ENCODE measurements at regions not wholly inside any gene's neighbourhood (a gene's known extent, or its start where the extent isn't known, plus 50 kb on each side); places are given as distances from the start of the nearest gene placed in this dataset.
"Not testable (repeated sequence)": the region's sequence is repeated elsewhere in the genome, so short reads cannot be mapped to it uniquely, and the experiment has no call there.

DNA sequence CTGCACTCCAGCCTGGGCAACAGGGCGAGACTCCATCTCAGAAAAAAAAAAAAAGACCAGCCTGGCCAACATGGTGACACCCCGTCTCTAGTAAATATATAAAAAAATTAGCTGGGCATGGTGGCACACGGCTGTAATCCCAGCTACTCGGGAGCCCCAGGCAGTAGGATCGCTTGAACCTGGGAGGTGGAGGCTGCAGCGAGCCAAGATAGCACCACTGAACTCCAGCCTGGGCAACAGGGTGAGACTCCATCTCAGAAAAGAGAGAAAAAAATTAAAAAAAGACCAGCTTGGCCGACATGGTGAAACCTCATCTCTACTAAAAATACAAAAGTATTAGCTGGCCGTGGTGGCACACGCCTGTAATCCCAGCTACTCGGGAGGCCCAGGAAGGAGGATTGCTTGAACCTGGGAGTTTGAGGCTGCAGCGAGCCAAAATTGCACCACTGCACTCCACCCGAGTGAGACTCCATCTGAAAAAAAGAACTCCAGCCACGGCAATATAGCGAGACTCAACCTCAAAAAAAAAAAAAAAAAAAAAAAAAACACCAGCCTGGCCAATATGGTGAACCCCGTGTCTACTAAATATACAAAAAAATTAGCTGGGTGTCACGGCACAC lies 346.1 kb upstream of the PLGLB2 start:
- no peaks in the 10 kb centered on the region for H3K27me3 ChIP-seq (ENCODE audit: insufficient read depth, low read length)
- H2AFZ ChIP-seq (ENCODE audit: low read length, unreplicated experiment), result no peak overlapping the region
- H3K79me2 ChIP-seq (ENCODE audit: control insufficient read depth, insufficient read depth, low read length, unreplicated experiment), result no peaks in the 10 kb centered on the region
- no peaks in the 10 kb centered on the region for H3K36me3 ChIP-seq (ENCODE audit: insufficient read depth, low read length)
- no peaks in the 10 kb centered on the region for H3K4me1 ChIP-seq (ENCODE audit: control insufficient read depth, insufficient read depth, low read length, unreplicated experiment)
- no peak overlapping the region for H3K27ac ChIP-seq (ENCODE audit: low read depth, low read length)
- no peak overlapping the region for H3K4me3 ChIP-seq (ENCODE audit: low read depth, low read length)

DNA sequence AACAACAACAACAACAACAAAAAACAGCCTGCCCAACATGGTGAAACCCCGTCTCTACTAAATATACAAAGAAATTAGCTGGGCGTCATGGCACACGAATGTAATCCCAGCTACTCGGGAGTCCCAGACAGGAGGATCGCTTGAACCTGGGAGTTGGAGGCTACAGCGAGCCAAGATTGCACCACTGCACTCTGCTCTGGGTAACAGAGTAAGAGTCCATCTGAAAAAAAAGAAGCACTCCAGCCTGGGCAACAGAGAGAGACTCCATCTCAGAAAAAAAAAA lies 344.1 kb upstream of the PLGLB2 start:
- Histone ChIP-seq H3K4me3 (ENCODE audit: low read depth, low read length) (no peak overlapping the region), H2AFZ (ENCODE audit: low read length, unreplicated experiment) (no peak overlapping the region), H3K79me2 (ENCODE audit: control insufficient read depth, insufficient read depth, low read length, unreplicated experiment) (no peaks in the 10 kb centered on the region), H3K27me3 (ENCODE audit: insufficient read depth, low read length) (no peaks in the 10 kb centered on the region), H3K27ac (ENCODE audit: low read depth, low read length) (no peak overlapping the region), H3K36me3 (ENCODE audit: insufficient read depth, low read length) (no peaks in the 10 kb centered on the region), H3K4me1 (ENCODE audit: control insufficient read depth, insufficient read depth, low read length, unreplicated experiment) (no peaks in the 10 kb centered on the region)

DNA sequence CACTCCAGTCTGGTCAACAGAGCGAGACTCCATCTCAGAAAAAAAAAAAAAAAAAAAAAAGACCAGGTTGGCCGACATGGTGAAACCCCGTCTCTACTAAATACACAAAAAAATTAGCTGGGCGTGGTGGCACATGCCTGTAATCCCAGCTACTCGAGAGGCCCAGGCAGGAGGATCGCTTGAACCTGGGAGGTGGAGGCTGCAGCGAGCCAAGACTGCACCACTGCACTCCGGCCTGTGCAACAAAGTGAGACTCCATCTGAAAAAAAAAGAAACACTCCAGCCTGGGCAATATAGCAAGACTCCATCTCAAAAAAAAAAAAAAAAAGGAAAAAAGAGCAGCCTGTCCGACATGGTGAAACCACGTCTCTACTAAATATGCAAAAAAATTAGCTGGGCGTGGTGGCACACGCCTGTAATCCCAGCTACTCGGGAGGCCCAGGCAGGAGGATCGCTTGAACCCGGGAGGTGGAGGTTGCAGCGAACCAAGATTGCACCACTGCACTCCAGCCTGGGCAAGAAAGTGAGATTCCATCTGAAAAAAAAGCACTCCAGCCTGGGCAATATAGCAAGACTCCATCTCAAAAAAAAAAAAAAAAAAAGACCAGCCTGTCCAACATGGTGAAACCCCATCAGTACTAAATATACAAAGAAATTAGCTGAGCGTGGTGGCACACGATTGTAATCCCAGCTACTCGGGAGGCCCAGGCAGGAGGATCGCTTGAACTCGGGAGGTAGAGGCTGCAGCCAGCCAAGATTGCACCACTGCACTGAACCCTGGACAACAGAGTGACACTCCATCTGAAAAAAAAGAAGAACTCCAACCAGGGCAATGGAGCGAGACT lies 343.3 kb upstream of the PLGLB2 start:
- H2AFZ ChIP-seq (ENCODE audit: low read length, unreplicated experiment); H3K27me3 ChIP-seq (ENCODE audit: insufficient read depth, low read length); H3K36me3 ChIP-seq (ENCODE audit: insufficient read depth, low read length); H3K79me2 ChIP-seq (ENCODE audit: control insufficient read depth, insufficient read depth, low read length, unreplicated experiment); H3K27ac ChIP-seq (ENCODE audit: low read depth, low read length); H3K4me3 ChIP-seq (ENCODE audit: low read depth, low read length); H3K4me1 ChIP-seq (ENCODE audit: control insufficient read depth, insufficient read depth, low read length, unreplicated experiment): not testable (repeated sequence)

DNA sequence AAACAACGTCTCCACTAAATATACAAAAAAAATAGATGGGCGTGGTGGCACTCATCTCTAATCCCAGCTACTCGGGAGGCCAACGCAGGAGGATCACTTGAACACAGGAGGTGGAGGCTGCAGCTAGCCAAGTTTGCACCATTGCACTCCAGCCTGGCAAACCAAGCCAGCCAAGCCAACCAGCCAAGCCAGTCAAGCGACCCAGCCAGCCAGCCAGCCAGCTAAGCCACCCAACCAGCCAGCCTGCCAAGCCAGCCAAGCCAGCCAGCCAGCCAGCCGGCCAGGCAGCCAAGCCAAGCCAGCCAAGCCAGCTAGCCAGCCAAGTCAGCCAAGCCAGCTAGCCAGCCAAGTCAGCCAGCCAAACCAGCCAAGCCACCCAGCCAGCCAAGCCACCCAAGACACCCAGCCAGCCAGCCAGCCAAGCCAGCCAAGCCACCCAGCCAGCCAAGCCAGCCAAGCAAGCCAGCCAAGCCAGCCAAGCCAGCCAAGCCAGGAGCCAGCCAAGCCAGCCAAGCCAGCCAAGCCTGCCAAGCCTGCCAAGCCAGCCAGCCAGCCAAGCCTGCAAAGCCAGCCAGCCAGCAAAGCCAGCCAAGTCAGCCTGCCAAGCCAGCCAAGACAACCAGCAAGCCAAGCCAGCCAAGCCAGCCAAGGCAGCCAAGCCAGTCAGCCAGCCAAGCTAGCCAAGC lies 342.2 kb upstream of the PLGLB2 start:
- H3K4me3 ChIP-seq (ENCODE audit: low read depth, low read length); H3K79me2 ChIP-seq (ENCODE audit: control insufficient read depth, insufficient read depth, low read length, unreplicated experiment); H3K4me1 ChIP-seq (ENCODE audit: control insufficient read depth, insufficient read depth, low read length, unreplicated experiment); H3K27ac ChIP-seq (ENCODE audit: low read depth, low read length); H2AFZ ChIP-seq (ENCODE audit: low read length, unreplicated experiment); H3K36me3 ChIP-seq (ENCODE audit: insufficient read depth, low read length); H3K27me3 ChIP-seq (ENCODE audit: insufficient read depth, low read length): not testable (repeated sequence)

DNA sequence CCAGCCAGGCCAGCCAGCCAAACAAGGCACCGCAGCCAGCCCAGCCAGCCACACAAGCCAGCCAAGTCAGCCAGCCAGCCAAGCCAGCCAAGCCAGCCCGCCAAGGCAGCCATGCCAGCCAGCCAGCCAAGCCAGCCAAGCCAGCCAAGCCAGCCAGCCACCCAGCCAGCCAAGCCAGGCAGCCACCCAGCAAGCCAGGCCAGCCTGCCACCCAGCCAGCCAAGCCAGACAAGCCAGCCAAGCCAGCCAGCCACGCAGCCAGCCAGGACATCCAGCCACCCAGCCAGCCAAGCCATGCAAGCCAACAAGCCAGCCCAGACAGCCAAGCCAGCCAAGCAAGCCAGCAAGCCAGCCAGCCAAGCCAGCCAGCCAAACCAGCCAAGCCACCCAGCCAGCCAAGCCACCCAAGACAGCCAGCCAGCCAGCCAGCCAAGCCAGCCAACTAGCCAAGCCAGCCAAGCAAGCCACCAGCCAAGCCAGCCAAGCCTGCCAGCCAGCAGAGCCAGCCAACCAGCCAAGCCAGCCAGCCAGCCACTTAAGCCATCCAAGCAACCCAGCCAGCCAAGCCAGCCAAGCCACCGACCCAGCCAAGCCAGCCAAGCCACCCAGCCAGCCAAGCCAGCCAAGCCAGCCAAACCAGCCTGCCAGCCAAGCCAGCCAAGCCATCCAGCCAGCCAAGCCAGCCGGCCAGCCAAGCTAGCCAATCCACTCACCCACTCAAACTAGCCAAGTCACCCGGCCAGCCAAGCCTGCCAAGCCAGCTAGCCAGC lies 341.3 kb upstream of the PLGLB2 start:
- not testable (repeated sequence) for H2AFZ ChIP-seq (ENCODE audit: low read length, unreplicated experiment); H3K79me2 ChIP-seq (ENCODE audit: control insufficient read depth, insufficient read depth, low read length, unreplicated experiment); H3K27me3 ChIP-seq (ENCODE audit: insufficient read depth, low read length); H3K27ac ChIP-seq (ENCODE audit: low read depth, low read length); H3K36me3 ChIP-seq (ENCODE audit: insufficient read depth, low read length); H3K4me3 ChIP-seq (ENCODE audit: low read depth, low read length); H3K4me1 ChIP-seq (ENCODE audit: control insufficient read depth, insufficient read depth, low read length, unreplicated experiment)

DNA sequence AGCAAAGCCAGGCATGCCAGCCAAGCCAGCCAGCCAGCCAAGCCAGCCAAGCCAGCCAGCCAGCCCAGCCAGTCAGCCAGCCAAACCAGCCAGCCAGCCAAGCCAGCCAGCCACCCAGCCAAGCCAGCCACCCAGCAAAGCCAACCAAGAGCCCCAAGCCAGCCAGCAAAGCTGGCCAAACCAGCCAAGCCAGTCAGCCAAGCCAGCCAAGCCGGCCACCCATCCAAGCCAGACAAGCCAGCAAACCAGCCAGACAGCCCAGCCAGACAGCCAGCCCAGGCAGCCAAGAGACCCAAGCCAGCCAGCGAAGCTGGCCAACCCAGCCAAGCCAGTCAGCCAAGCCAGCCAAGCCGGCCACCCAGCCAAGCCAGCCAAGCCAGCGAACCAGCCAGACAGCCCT lies 338.3 kb upstream of the PLGLB2 start:
- H3K4me3 ChIP-seq (ENCODE audit: low read depth, low read length); H3K27ac ChIP-seq (ENCODE audit: low read depth, low read length); H3K4me1 ChIP-seq (ENCODE audit: control insufficient read depth, insufficient read depth, low read length, unreplicated experiment); H3K36me3 ChIP-seq (ENCODE audit: insufficient read depth, low read length); H2AFZ ChIP-seq (ENCODE audit: low read length, unreplicated experiment); H3K27me3 ChIP-seq (ENCODE audit: insufficient read depth, low read length); H3K79me2 ChIP-seq (ENCODE audit: control insufficient read depth, insufficient read depth, low read length, unreplicated experiment): not testable (repeated sequence)

DNA sequence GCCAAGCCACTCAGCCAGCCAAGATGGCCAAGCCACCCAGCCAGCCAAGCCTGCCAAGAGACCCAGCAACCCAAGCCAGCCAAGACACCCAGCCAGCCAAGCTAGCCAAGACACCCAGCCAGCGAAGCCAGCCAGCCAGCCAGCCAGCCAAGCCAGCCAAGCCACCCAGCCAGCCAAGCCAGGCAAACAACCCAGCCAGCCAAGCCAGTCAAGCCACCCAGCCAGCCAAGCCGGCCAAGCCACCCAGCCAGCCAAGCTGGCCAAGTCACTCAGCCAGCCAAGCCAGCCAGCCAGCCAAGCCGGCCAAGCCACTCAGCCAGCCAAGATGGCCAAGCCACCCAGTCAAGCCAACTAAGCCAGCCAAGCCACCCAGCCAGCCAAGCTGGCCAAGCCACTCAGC lies 337.5 kb upstream of the PLGLB2 start:
- not testable (repeated sequence) for H3K36me3 ChIP-seq (ENCODE audit: insufficient read depth, low read length); H3K27me3 ChIP-seq (ENCODE audit: insufficient read depth, low read length); H3K79me2 ChIP-seq (ENCODE audit: control insufficient read depth, insufficient read depth, low read length, unreplicated experiment); H3K27ac ChIP-seq (ENCODE audit: low read depth, low read length); H3K4me3 ChIP-seq (ENCODE audit: low read depth, low read length); H3K4me1 ChIP-seq (ENCODE audit: control insufficient read depth, insufficient read depth, low read length, unreplicated experiment); H2AFZ ChIP-seq (ENCODE audit: low read length, unreplicated experiment)

DNA sequence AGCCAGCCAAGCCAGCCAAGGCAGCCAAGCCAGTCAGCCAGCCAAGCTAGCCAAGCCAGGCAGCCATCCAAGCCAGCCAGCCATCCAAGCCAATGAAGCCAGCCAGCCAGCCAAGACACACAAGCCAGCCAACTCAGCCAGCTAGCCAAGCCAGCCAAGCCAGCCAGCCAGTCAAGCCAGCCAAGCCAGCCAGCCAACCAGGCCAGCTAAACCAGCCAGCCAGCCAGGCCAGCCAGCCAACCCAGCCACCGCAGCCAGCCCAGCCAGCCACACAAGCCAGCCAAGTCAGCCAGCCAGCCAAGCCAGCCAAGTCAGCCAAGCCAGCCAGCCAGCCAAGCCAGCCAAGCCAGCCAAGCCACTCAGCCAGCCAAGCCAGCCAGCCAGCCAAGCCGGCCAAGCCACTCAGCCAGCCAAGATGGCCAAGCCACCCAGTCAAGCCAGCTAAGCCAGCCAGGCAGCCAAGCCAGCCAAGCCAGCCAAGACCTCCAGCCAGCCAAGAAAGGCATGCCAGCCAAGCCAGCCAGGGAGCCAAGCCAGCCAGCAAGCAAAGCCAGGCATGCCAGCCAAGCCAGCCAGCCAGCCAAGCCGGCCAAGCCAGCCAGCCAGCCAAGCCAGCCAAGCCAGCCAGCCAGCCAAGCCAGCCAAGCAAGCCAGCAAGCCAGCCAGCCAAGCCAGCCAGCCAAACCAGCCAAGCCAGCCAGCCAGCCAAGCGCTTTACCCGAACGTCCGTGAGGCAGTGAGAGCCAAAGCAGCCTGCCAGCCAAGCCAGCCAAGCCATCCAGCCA lies 335.7 kb upstream of the PLGLB2 start:
- not testable (repeated sequence) for H3K36me3 ChIP-seq (ENCODE audit: insufficient read depth, low read length); H3K27ac ChIP-seq (ENCODE audit: low read depth, low read length); H3K4me1 ChIP-seq (ENCODE audit: control insufficient read depth, insufficient read depth, low read length, unreplicated experiment); H3K79me2 ChIP-seq (ENCODE audit: control insufficient read depth, insufficient read depth, low read length, unreplicated experiment); H3K27me3 ChIP-seq (ENCODE audit: insufficient read depth, low read length); H3K4me3 ChIP-seq (ENCODE audit: low read depth, low read length); H2AFZ ChIP-seq (ENCODE audit: low read length, unreplicated experiment)

DNA sequence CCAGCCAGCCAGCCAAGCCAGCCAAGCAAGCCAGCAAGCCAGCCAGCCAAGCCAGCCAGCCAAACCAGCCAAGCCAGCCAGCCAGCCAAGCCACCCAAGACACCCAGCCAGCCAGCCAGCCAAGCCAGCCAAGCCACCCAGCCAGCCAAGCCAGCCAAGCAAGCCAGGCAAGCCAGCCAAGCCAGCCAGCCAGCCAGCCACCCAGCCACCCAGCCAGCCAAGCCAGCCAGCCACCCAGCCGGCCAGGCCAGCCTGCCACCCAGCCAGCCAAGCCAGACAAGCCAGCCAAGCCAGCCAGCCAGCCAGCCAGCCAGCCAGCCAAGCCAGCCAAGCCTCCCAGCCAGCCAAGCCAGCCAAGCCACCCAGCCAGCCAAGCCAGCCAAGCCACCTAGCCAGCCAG lies 333.6 kb upstream of the PLGLB2 start:
- H3K27ac ChIP-seq (ENCODE audit: low read depth, low read length); H3K4me1 ChIP-seq (ENCODE audit: control insufficient read depth, insufficient read depth, low read length, unreplicated experiment); H3K4me3 ChIP-seq (ENCODE audit: low read depth, low read length); H2AFZ ChIP-seq (ENCODE audit: low read length, unreplicated experiment); H3K79me2 ChIP-seq (ENCODE audit: control insufficient read depth, insufficient read depth, low read length, unreplicated experiment); H3K27me3 ChIP-seq (ENCODE audit: insufficient read depth, low read length); H3K36me3 ChIP-seq (ENCODE audit: insufficient read depth, low read length): not testable (repeated sequence)

DNA sequence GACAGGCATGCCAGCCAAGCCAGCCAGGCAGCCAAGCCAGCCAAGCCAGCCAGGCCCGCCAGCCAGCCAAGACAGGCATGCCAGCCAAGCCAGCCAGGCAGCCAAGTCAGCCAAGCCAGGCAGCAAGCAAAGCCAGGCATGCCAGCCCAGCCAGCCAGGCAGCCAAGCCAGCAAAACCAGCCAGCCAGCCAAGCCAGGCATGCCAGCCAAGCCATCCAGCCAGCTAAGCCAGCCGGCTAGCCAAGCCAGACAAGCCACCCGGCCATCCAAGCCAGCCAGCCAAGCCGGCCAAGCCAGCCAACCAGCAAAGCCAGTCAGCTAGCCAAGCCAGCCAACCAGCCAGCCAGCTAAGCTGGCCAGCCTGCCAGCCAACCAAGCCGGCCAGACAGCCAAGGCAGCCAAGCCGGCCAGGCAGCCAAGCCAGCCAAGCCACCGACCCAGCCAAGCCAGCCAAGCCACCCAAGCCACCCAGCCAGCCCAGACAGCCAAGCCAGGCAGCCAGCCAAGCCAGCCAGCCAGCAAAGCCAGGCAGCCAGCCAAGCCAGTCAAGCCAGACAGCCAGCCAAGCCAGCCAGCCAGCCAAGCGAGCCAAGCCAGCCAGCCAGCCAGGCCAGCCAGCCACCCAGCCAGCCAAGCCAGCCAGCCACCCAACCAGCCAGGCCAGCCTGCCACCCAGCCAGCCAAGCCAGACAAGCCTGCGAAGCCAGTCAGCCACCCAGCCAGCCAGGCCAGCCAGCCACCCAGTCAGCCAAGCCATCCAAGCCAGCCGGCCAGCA lies 332.9 kb upstream of the PLGLB2 start:
- not testable (repeated sequence) for H3K27me3 ChIP-seq (ENCODE audit: insufficient read depth, low read length); H3K4me3 ChIP-seq (ENCODE audit: low read depth, low read length)

More for the DNA sequence above, 332.9 kb upstream of the PLGLB2 start:
- H3K36me3 ChIP-seq (ENCODE audit: insufficient read depth, low read length); H3K4me1 ChIP-seq (ENCODE audit: control insufficient read depth, insufficient read depth, low read length, unreplicated experiment); H3K27ac ChIP-seq (ENCODE audit: low read depth, low read length); H2AFZ ChIP-seq (ENCODE audit: low read length, unreplicated experiment); H3K79me2 ChIP-seq (ENCODE audit: control insufficient read depth, insufficient read depth, low read length, unreplicated experiment): not testable (repeated sequence)

All from ACC112 (cell line).